ENCODE measurements at regions not wholly inside any gene's neighbourhood (a gene's known extent, or its start where the extent isn't known, plus 50 kb on each side); places are given as distances from the start of the nearest gene placed in this dataset.

DNA sequence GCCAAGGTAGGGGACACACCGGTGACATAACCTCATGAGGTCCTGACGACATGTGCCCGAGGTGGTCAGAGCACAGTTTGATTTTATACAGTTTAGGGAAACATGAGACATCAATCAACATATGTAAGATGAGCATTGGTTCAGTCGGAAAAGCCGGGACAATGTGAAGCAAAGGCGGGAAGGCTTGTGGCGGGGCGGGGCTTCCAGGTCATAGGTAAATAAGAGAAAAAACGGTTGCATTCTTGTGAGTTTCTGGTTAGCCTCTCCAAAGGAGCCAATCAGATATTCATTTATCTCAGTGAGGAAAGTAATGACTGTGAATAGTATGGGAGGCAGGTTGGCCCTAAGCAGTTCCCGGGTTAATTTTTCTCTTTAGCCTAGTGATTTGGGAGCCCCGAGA lies 271.7 kb upstream of the ATP10A start:
- TF ChIP-seq CTCF (IDR thresholded peaks at IDR 0.05): no peak
- TF ChIP-seq POLR2A (IDR thresholded peaks at IDR 0.05): no peak
